Breast epithelium (tissue), 3 donors: ENCODE measurements at regions not wholly inside any gene's neighbourhood (a gene's known extent, or its start where the extent isn't known, plus 50 kb on each side); places are given as distances from the start of the nearest gene placed in this dataset.

ENCODE experiments used
- CTCF ChIP-seq, 3 donors: fragments of 450-650 bp; IDR thresholded peaks; one replicate each; pipeline ENCODE4 v1.5.1; 2016 to 2017; ENCODE audit warnings: antibody characterized with exemption in 3 of 3, mild to moderate bottlenecking in 3 of 3, moderate library complexity in 3 of 3
- POLR2A ChIP-seq: fragments of 450-650 bp; IDR thresholded peaks from one replicate; pipeline ENCODE4 v1.6.1; 2016; ENCODE audit warnings: antibody characterized with exemption, mild to moderate bottlenecking, moderate library complexity
- POLR2AphosphoS5 ChIP-seq, 3 donors: sonication (generic); formaldehyde crosslinking; IDR thresholded peaks; one replicate each; pipeline ENCODE4 v1.6.1; 2017; ENCODE audit warnings: antibody characterized with exemption in 3 of 3

- no peak for TF ChIP-seq CTCF (IDR thresholded peaks at IDR 0.05)
- no peak for TF ChIP-seq POLR2A
- TF ChIP-seq POLR2AphosphoS5 (IDR thresholded peaks at IDR 0.05): no peak
Measured at GRCh38 chr2:56813490-56813889, 629.7 kb downstream of the CCDC85A start.
